GM12874 (cell line): ENCODE measurements at regions not wholly inside any gene's neighbourhood (a gene's known extent, or its start where the extent isn't known, plus 50 kb on each side); places are given as distances from the start of the nearest gene placed in this dataset.

Experiments
- TF ChIP-seq, protein P1 (sequence below): IDR thresholded peaks from 2 replicates; pipeline ENCODE4 v1.5.1; 2011; ENCODE audit warnings: low read depth, mild to moderate bottlenecking, control low read depth, low read length, moderate library complexity; ENCODE audit not compliant: insufficient read depth

DNA sequence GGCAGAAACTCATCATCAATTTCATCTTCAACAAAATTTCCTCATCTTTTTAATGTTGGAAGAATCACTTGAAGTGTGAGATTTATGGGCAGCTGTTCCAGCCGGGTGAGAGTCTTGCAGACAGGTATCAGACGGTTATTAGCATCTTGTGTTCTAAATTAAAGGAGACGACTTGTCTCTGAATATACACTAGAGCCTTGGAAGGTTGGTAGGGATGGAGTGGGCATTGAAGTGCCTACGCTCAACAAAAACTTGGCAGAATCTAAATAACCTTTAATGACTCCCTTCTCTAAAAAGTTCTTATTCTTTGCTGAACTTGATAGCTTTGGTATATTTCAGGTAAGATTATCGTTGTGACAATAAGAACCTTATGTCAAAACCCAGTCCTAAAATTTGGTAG lies 111.5 kb upstream of the MAGI3 start:
- TF ChIP-seq, protein P1, sequence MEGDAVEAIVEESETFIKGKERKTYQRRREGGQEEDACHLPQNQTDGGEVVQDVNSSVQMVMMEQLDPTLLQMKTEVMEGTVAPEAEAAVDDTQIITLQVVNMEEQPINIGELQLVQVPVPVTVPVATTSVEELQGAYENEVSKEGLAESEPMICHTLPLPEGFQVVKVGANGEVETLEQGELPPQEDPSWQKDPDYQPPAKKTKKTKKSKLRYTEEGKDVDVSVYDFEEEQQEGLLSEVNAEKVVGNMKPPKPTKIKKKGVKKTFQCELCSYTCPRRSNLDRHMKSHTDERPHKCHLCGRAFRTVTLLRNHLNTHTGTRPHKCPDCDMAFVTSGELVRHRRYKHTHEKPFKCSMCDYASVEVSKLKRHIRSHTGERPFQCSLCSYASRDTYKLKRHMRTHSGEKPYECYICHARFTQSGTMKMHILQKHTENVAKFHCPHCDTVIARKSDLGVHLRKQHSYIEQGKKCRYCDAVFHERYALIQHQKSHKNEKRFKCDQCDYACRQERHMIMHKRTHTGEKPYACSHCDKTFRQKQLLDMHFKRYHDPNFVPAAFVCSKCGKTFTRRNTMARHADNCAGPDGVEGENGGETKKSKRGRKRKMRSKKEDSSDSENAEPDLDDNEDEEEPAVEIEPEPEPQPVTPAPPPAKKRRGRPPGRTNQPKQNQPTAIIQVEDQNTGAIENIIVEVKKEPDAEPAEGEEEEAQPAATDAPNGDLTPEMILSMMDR: no peak

DNA sequence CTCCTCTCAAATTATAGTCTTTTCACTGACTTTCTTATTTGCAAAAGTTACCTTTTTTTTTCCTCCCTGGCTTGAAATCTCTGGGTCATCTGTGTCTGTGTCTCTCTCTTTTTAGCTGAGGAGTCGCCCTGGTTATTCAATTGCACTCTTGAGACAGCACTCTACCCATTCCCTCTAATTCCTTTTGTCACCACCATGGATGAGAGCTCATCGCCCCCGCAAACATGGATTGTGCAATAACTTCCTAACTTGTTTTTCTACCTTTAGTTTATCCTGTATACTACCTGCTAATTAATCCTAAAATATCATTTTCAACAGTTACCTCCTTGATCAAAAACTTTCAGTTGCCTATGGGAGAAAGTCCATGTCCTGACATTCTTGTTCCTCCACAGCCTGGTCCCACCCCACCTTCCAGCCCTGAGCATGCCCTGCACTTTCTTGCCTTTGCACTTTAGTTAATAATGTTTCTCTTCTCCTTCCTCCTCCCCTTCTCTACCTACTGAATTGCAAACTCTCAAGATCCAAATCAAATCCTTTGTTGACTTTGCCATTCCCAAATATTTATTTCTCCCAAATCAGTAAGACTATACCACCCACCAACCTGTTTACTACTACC lies 110.4 kb upstream of the MAGI3 start:
- TF ChIP-seq, protein P1: no peak

DNA sequence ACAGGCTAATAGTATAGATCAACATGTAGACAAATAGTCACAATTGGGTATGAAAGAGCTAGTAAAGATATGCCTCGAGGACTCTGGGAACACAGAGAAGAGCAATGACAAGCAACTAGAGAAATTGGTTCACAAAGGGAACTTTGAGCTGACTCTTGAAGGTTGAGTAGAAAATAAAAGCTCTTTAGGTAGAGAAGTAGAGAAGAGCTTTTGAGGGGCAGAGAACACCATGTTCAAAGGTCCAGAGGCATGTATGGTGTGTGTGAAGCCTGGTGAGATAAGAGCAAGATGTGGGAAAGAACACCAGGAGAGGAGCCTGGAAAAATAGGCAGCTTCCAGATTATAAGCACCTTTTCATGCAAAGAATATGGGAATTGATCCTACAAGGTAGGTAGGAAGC lies 109.7 kb upstream of the MAGI3 start:
- TF ChIP-seq, protein P1: no peak

DNA sequence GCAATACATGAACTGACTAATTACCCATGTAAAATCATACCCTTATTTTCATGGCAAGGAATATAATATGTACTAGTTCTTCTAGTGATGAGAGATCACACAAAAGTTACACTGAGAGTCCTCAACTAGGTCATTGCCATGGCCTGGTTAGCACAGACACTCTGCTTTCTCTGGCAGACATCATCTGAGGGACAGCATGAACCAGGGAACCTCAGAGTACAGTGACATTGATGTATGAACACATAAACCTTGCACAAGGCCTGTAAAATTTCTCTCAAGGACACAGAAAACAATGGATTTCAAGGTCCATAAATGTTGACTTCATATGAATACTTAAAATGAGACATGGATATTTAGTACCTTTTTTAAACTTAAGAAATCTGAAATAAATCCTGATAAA lies 108.8 kb upstream of the MAGI3 start:
- TF ChIP-seq, protein P1: no peak

DNA sequence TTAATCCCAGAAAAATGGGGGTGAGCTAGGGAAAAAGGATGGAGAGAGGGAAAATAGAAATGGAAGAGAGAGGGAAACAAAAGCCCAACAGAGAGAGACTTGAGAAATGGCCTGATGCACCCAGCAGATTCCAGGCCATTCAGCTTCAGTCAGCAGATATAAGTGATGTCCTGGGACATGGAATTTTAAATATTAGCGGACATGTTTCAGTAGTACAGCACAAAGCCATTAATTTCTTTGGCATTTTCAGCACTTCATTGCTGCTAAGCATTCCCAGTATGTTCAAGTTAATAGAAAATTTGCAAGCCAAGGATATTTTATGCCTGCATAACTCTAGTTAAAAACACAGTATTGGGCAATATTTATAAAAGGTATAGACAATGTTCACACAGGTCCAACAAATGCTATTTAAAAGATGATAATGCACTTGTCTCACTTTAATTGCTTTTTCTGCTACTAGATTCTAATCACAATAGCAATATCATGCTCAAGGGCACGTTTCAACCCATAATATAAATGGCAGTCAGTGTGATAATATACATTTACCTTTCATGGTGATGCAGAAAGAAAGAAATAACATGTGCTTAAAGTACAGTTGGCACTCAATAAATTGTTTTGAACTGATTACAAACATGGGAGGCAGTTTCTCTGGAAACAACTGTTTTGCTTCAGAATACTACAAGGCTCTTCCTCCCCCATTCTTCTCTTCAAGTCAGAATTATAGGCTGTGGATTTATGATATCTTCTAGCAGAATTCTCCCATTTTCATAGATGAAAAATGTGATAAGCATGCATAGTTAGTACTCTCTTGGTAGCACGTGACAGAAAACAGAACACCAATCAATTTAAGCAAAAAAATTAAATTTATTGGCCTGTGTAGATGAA lies 108.1 kb upstream of the MAGI3 start:
- TF ChIP-seq, protein P1: no peak

DNA sequence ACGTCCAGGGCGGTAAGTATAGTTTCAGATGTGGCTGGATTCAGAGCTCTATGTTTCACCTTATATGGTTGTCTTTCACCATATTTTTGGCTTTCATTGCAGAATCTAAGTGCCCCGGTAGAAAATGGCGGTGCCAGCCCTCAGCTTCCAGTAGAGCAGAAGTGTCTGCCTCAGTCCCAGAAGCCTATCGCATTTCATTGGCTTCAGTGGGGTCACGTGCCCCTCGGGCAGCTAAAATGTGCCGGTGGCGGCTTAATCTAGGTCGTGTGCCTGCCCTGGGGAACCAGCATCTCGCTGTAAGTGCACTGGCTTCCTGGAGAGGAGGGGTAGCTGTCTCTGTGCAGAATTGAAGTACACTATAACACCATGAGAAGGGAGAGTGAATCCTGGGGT lies 107.4 kb upstream of the MAGI3 start:
- TF ChIP-seq, protein P1: no peak

DNA sequence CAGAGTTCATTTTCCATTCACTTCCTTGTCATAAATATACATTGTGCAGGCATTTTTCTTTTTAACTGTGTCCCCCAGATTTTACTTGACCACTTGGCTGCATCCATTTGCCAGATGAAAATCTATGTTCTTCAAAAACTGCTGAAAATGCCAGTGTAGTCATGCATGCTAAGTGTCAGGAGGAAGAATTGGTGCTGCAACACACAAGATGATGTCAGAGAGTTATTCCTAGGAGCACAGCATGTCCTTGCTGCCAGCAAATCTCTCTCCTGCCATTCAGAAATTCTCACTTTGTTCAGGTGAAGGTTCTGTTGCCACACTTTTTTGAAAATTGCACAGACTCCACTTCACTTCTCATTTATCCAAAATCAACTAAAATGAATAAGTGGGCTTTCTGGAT lies 106.4 kb upstream of the MAGI3 start:
- TF ChIP-seq, protein P1: no peak
